GM21515 (cell line): ENCODE measurements at regions not wholly inside any gene's neighbourhood (a gene's known extent, or its start where the extent isn't known, plus 50 kb on each side); places are given as distances from the start of the nearest gene placed in this dataset.
"Not testable (repeated sequence)": the region's sequence is repeated elsewhere in the genome, so short reads cannot be mapped to it uniquely, and the experiment has no call there.

Experiments
- ATAC-seq: cut with Tn5 transposase; IDR thresholded peaks from one replicate; pipeline ENCODE4 v1.9.1; 2021; ENCODE audit not compliant: unreplicated experiment

GRCh38 chr9:66830777-66831497 lies 69.6 kb upstream of the ZNF658 start:
- ATAC-seq: not testable (repeated sequence)

DNA sequence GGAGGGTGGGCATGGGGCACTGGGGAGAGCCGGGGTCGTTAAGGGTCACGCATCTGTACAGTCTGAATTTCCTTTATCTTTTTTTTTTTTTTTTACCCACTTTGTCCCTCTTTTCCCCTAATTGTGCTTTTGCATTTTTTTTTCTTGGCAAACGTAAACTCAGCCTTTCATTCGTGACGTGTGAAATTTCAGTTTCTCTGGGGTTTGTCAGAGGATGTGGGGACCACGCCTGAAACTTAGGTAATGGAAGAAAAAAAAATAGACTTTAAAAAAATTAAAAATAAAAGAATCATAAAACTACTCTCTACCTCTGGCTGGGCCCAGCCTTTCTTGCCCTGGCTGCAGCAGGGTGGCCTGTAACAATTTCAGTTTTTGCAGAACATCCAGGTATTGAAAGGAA lies 68.3 kb upstream of the ZNF658 start:
- ATAC-seq: not testable (repeated sequence)

DNA sequence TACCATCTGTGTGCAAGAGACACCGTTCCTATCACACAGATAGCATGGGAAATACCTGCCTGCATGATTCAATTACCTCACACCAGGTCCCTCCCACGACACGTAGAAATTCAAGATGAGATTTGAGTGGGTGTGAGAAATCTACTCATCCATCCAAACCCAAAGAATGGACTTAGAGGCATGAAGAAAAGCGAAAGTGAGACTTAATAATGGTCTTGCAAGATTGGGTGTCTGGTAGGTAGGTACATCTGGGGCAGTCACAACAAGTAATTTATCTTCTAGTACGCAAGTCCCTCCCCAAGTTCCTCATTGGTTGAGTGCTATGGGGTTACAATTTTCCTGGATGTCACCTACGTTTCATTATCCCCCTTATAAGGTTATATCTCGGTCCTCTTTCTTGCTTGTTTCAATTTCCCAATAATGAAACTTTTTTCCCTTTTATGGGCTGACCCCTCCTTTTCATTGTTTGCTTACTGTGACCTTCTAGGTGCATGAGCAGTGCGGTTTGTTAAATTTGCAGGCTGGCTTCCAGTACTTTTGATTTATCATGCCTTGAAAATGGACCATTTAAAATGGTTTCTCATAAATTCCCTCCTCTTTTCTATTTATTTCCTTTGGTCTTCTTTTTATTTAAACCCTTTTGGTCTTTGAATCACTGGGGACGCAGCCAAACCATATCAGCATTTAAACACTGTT lies 63.1 kb upstream of the ZNF658 start:
- ATAC-seq: not testable (repeated sequence)
